ENCODE measurements at regions not wholly inside any gene's neighbourhood (a gene's known extent, or its start where the extent isn't known, plus 50 kb on each side); places are given as distances from the start of the nearest gene placed in this dataset. TPM values are rescaled to one million over a fixed set of nuclear protein-coding genes. Genes with fewer than 3 reads are reported as not detected.

DNA sequence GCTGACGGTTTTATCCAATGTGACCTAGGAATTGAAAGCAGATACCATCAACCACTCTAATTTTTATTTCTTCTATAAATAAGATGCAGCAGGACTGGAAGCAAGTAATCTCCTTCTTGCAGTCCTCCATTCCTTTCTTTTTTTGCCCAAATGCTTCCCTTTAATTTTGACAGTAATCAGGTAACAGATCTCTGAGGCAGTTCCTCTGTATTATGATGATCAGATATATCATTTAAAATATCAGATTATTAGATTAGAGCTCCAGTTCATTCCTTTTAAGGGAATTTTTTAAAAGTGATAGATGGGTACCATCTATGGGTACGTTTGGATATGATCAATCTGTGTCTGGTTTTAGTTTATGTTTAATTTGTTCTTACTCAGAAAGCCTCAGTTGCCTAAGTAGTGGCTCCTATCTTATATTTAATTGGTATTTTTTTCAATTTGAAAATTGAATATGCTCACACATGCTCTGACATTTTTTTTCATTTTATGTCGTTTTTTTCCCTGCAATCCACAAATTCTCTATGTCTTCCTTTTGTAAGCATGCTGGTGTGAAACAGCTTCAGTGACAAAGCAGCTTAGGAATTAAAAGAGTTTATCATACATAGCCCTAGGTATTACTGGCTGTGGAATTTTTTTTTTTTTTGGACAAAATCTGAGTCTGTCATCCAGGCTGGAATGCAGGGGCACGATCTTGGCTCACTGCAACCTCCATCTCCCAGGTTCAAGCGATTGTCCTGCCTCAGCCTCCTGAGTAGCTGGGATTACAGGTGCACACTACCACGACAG, 73.7 kb upstream of the ANK2 start:
- FAIRE-seq (no peak), DNase-seq (ENCODE audit: low spot score in 2 of 2) (no peak)

DNA sequence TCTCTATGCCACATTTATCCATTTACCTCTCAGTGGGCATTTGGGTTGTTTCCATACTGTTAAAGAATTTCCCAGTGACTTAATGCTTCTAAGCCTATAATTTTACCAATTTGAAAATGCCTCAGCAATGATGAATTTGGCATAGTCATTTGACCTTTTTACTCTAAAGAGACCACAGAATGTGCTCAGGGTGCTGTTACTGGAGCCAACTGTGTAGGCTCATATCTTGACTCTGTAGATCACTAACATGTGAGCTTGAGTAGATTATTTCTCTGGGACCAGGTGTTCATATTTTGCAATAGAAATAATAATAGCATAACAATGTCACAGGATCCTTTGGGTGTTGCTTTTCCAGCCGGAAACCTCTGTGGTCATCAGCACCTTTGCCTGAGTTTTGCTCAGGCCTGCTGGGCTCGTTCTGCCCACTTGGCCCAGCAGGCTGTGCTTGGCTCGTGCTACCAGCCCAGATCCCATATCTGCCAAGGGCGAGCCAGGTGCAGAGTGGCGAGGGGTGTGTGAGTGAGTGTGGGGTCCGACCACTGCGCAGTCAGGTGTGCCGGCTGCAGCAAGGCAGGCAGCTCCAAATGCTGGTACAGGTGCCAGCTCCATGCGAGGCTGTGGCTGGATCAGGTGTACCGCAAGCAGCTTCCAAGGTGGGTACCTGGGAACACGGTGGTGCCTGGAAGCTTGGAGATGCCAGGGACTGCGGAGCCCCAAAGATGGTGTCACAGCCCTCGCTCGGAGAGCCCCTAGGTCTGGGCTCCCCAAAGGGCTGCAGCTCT, 70.6 kb upstream of the ANK2 start:
- DNase-seq (ENCODE audit: low spot score in 2 of 2) (no peak), FAIRE-seq (no peak)

DNA sequence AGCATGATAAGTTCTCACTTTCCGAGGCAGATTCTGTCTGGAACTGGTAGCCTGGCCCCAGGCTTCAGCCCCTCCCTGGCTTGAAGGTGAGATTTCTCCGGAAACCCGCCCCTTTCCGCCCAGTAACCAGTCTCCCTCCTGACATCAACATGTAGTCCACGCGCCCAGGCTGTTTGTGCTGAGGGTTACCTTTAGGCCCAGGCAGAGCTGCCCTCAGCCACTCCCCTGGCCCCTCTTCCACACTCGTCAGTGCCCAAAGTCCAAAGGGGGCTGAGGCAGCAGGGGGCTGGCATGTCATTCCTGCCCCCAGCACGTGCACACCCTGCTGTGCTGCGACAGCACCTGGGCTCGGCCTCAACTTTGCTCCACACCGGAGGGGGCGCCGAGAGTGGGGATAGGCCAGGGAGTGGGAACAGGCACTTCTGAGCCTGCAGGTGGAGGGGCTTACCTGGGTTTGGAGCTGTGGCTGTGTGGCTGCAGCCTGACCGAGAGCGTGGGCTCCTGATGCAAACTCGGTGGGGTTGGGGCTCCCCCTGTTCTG, 69.5 kb upstream of the ANK2 start:
- no peak for FAIRE-seq
- DNase-seq (ENCODE audit: low spot score in 2 of 2) = no peak

DNA sequence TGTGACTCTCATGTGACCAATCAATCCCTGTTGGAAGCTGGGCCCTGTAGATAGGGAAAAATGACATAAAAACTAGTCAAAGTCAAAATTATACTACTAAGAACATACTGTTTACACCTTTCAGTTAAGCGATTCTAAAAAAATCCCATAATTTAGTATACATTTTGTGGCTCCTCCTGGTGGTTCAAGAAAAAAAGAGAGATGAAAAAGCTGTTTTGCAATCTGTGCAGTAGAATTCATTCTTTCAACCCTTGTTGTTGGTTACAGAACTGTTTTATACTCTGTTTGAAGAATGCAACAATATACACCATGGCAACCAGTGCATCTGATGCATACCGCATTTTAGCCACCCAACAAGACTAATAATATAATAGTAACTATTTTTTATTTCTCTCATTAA, 66.8 kb upstream of the ANK2 start:
- FAIRE-seq (no peak), DNase-seq (ENCODE audit: low spot score in 2 of 2) (no peak)

DNA sequence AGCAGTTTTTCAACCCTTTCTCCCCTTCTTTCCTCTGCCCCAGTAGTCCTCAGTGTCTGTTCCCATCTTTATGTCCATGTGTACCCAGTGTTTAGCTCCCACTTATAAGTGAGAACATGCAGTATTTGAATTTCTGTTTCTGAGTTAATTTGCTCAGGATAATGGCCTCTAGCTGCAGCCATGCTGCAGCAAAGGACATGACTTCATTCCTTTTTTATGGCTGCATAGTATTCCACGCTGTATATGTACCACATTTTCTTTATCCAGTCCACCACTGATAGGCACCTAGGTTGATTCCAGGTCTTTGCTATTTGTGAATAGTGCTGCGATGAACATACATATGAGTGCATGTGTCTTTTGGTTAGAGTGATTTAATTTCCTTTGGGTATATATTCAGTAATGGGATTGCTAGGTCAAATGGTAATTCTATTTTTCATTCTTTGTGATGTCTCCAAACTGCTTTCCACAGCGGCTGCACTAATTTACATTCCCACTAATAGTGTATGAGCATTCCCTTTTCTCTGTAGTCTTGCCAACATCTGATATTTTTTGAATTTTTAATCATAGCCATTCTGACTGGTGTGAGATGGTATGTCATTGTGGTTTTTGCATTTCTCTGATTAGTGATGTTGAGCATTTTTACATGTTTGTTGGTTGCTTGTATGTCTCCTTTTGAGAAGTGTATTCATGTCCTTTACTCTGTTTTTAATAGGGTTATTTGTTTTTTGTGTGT, 54.6 kb upstream of the ANK2 start:
- FAIRE-seq (no peak), DNase-seq (ENCODE audit: low spot score in 2 of 2) (no peak)

Small RNA genes lying in the stretch of these regions (small RNA-seq; reads per million reads assigned to genes)
- not detected for gene AC017007.1
- not detected for gene RF00019

Measured in frontal cortex (tissue), 4 donors.